K562 (cell line): ENCODE measurements at regions not wholly inside any gene's neighbourhood (a gene's known extent, or its start where the extent isn't known, plus 50 kb on each side); places are given as distances from the start of the nearest gene placed in this dataset.

ENCODE experiments used
- ATAC-seq: fragments of 200-7000 bp; cut with Tn5 transposase; 3 replicates; pipeline ENCODE4 v1.9.1; 2020; ENCODE audit warnings: moderate library complexity
- BruUV-seq: library from RNA; stranded (reverse); fragments of 400-500 nt; replicated peaks from 2 replicates; lab custom pipeline; 2021; lab: Mats Ljungman, UMichigan
- CTCF ChIA-PET: fragments of 300-600 bp; formaldehyde crosslinking; extraction: SDS; loops from one replicate; lab custom pipeline; 2021; ENCODE audit warnings: low intra/inter-chr PET ratio; lab: Yijun Ruan, JAX
- POLR2A ChIA-PET: fragments of 300-600, 350-650 bp; sonication (Branson Sonifier 250); formaldehyde crosslinking; extraction: SDS; loops from one replicate; lab custom pipeline; 2021; ENCODE audit warnings: antibody characterized with exemption, inconsistent platforms; lab: Yijun Ruan, JAX
- DNase-seq, 4 experiments: peaks; one replicate each; pipeline versions ENCODE4 v3.0.0 to v3.0.0-alpha.2; 2011 to 2018; ENCODE audit warnings: low spot score in 3 of 4, mixed read lengths in 3 of 4; ENCODE audit errors: extremely low read depth in 1 of 4
- FAIRE-seq: peaks from 2 replicates; lab custom pipeline; 2011; peaks lifted over from hg19 to GRCh38; lab: Jason Lieb, UNC
- H2AFZ ChIP-seq: 2 replicates; pipeline ENCODE4 v1.6.0; 2011; ENCODE audit warnings: low read depth, low read length, control low read depth, inconsistent platforms
- H3K27ac ChIP-seq: fragments of 200-600 bp; 3 replicates; pipeline ENCODE4 v1.8.0; 2011; ENCODE audit warnings: low read depth, mild to moderate bottlenecking, control low read depth, inconsistent platforms, low read length, moderate library complexity, mixed read lengths; ENCODE audit errors: extremely low read depth
- H3K27me3 ChIP-seq, 2 experiments: fragments of 300-600 bp in 1 of 2; 2 replicates in 1 of 2; 3 replicates in 1 of 2; pipeline versions ENCODE4 v1.6.0 to v1.8.0; 2011; ENCODE audit warnings: inconsistent platforms in 2 of 2, low read length in 2 of 2, mild to moderate bottlenecking in 1 of 2, mixed read lengths in 1 of 2, moderate library complexity in 1 of 2; ENCODE audit not compliant: control insufficient read depth in 2 of 2, insufficient read depth in 2 of 2
- H3K36me3 ChIP-seq: fragments of 300-600 bp; 3 replicates; pipeline ENCODE4 v1.8.0; 2011; ENCODE audit warnings: mild to moderate bottlenecking, low read length, inconsistent platforms; ENCODE audit not compliant: control insufficient read depth, insufficient read depth
- H3K4me1 ChIP-seq, 2 experiments: fragments of 200-600 bp in 1 of 2; replicated peaks in 1 of 2; 2 replicates in 1 of 2; 3 replicates in 1 of 2; pipeline versions ENCODE4 v1.5.1 to v1.8.0; 2011; ENCODE audit warnings: inconsistent platforms in 2 of 2, low read length in 2 of 2, mild to moderate bottlenecking in 1 of 2, mixed read lengths in 1 of 2, moderate library complexity in 1 of 2; ENCODE audit not compliant: control insufficient read depth in 2 of 2, insufficient read depth in 2 of 2
- H3K4me2 ChIP-seq: 2 replicates; pipeline ENCODE4 v1.6.1; 2011; ENCODE audit warnings: low read length, control low read depth, inconsistent platforms, mixed read lengths; ENCODE audit not compliant: insufficient read depth
- H3K4me3 ChIP-seq: fragments of 200-600 bp; sonication (generic), shearing (Covaris generic); 2 replicates; pipeline ENCODE4 v1.5.1; 2016; ENCODE audit warnings: control low read depth, inconsistent platforms
- H3K79me2 ChIP-seq: fragments of 200-600 bp; 3 replicates; pipeline ENCODE4 v1.8.0; 2011; ENCODE audit warnings: low read length, inconsistent platforms; ENCODE audit not compliant: control insufficient read depth, insufficient read depth
- H3K9ac ChIP-seq, 2 experiments: 2 replicates each; pipeline versions ENCODE4 v1.6.0 to v1.6.1; 2011; ENCODE audit warnings: low read depth in 2 of 2, low read length in 2 of 2, control low read depth in 1 of 2, inconsistent platforms in 1 of 2, mild to moderate bottlenecking in 1 of 2, mixed read lengths in 1 of 2; ENCODE audit not compliant: insufficient read depth in 1 of 2
- H3K9me1 ChIP-seq: one replicate; pipeline ENCODE4 v1.6.0; 2011; ENCODE audit warnings: inconsistent platforms, mild to moderate bottlenecking, low read length, moderate library complexity; ENCODE audit not compliant: control insufficient read depth, insufficient read depth
- H3K9me3 ChIP-seq: replicated peaks from 2 replicates; pipeline ENCODE4 v1.5.1; 2011; ENCODE audit warnings: low read depth, low read length, inconsistent platforms; ENCODE audit not compliant: control insufficient read depth, insufficient read depth
- H4K20me1 ChIP-seq: replicated peaks from 2 replicates; pipeline ENCODE4 v1.6.1; 2011; ENCODE audit warnings: low read length, inconsistent platforms, mixed read lengths; ENCODE audit not compliant: control insufficient read depth, insufficient read depth
- THRAP3 ChIP-seq: fragments of 450-650 bp; IDR thresholded peaks from 2 replicates; pipeline ENCODE4 v1.6.1; 2016; ENCODE audit warnings: mild to moderate bottlenecking, inconsistent platforms, borderline replicate concordance
- ZBTB17 ChIP-seq: fragments of 450-650 bp; formaldehyde crosslinking; IDR thresholded peaks from 2 replicates; pipeline ENCODE4 v1.4.0; 2020; ENCODE audit warnings: mild to moderate bottlenecking
- WGBS: fragments of 100-300 bp; shearing (Covaris generic); methylation state at CpG from one replicate; pipeline ENCODE4 v1.1.6; 2016; ENCODE audit warnings: low coverage, mixed read lengths; ENCODE audit not compliant: insufficient coverage; ENCODE audit errors: missing lambda C conversion rate; 5-methylcytosine and 5-hydroxymethylcytosine counted together
- in situ Hi-C: fragments of 300-500 bp; cut with MboI; formaldehyde crosslinking; loops from 4 replicates; pipeline ENCODE4 v1.15.0; 2018; ENCODE audit warnings: inconsistent platforms, mixed read lengths
- intact Hi-C: fragments of 100-400 bp; cut with micrococcal nuclease; formaldehyde crosslinking; loops from 2 replicates; pipeline ENCODE4 v1.14.2; 2022
- TF ChIP-seq, protein P1 (sequence below), 2 experiments: IDR thresholded peaks; 2 replicates each; pipeline ENCODE4 v1.6.1; 2012; ENCODE audit warnings: improper control_type of control experiment in 2 of 2, low read depth in 2 of 2, low read length in 2 of 2, borderline replicate concordance in 1 of 2

GRCh38 chr5:136665331-136665730, 300.0 kb upstream of the TRPC7 start (continued):
- TF ChIP-seq, protein P1, sequence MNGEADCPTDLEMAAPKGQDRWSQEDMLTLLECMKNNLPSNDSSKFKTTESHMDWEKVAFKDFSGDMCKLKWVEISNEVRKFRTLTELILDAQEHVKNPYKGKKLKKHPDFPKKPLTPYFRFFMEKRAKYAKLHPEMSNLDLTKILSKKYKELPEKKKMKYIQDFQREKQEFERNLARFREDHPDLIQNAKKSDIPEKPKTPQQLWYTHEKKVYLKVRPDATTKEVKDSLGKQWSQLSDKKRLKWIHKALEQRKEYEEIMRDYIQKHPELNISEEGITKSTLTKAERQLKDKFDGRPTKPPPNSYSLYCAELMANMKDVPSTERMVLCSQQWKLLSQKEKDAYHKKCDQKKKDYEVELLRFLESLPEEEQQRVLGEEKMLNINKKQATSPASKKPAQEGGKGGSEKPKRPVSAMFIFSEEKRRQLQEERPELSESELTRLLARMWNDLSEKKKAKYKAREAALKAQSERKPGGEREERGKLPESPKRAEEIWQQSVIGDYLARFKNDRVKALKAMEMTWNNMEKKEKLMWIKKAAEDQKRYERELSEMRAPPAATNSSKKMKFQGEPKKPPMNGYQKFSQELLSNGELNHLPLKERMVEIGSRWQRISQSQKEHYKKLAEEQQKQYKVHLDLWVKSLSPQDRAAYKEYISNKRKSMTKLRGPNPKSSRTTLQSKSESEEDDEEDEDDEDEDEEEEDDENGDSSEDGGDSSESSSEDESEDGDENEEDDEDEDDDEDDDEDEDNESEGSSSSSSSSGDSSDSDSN (IDR thresholded peaks at IDR 0.05; ENCODE audit: borderline replicate concordance in 1 of 2, low read depth in 2 of 2, low read length in 2 of 2), result no peak
- TF ChIP-seq THRAP3, result no peak

GRCh38 chr5:136661026-136661425, 295.7 kb upstream of the TRPC7 start:
- Histone ChIP-seq H3K4me2 (no peak overlapping the region), H3K79me2 (no peaks in the 10 kb centered on the region), H3K27ac (no peak overlapping the region), H3K9me1 (no peaks in the 10 kb centered on the region), H3K36me3 (no peaks in the 10 kb centered on the region), H3K27me3 (no peaks in the 10 kb centered on the region), H2AFZ (no peak overlapping the region), H4K20me1 (no peaks in the 10 kb centered on the region), H3K4me1 (no peaks in the 10 kb centered on the region), H3K4me3 (no peak overlapping the region), H3K9ac (no peak overlapping the region), H3K9me3 (no peaks in the 10 kb centered on the region)
- in situ Hi-C loops (no loop called here), intact Hi-C loops (no loop called here)
- FAIRE-seq, result no peak
- POLR2A ChIA-PET, result no interaction called here
- BruUV-seq, result no TSS peak
- no peak for TF ChIP-seq ZBTB17 (CRISPR knock-in tag)
- CTCF ChIA-PET, result no interaction called here
- no peak for DNase-seq
- 0% methylated on average over 2 of the region's 2 CpGs for WGBS
- no peak for ATAC-seq
